Lower lobe of right lung (tissue), 2 donors: ENCODE measurements at regions not wholly inside any gene's neighbourhood (a gene's known extent, or its start where the extent isn't known, plus 50 kb on each side); places are given as distances from the start of the nearest gene placed in this dataset.

Source experiments
- ATAC-seq, 2 donors: fragments of 200-7000 bp; cut with Tn5 transposase; one replicate each; pipeline ENCODE4 v1.9.1; 2020 to 2022; ENCODE audit warnings: mild to moderate bottlenecking in 2 of 2, moderate library complexity in 2 of 2
- DNase-seq: peaks from one replicate; pipeline ENCODE4 v3.0.0-alpha.2; 2020
- H3K27ac ChIP-seq: fragments of 200-600 bp; one replicate; pipeline ENCODE4 v1.8.0; 2022
- H3K27me3 ChIP-seq: fragments of 200-600 bp; one replicate; pipeline ENCODE4 v1.8.0; 2022; ENCODE audit warnings: low read depth
- H3K36me3 ChIP-seq: fragments of 200-600 bp; one replicate; pipeline ENCODE4 v1.8.0; 2022; ENCODE audit warnings: mild to moderate bottlenecking
- H3K4me1 ChIP-seq: fragments of 200-600 bp; one replicate; pipeline ENCODE4 v1.8.0; 2022
- H3K4me3 ChIP-seq: fragments of 200-600 bp; one replicate; pipeline ENCODE4 v1.8.0; 2022; ENCODE audit warnings: mild to moderate bottlenecking
- H3K9me3 ChIP-seq: fragments of 200-600 bp; one replicate; pipeline ENCODE4 v1.8.0; 2022
- intact Hi-C: fragments of 100-400 bp; cut with DNase I; formaldehyde crosslinking; loops from one replicate; pipeline ENCODE4 v1.11.0; 2022
- TF ChIP-seq, protein P1 (sequence below): fragments of 200-600 bp; IDR thresholded peaks from one replicate; pipeline ENCODE4 v1.8.0; 2022; ENCODE audit warnings: antibody characterized with exemption, mild to moderate bottlenecking
- donor health status: DM: no; HTN: yes; CAD: no; lungs with severe emphysema.

DNA sequence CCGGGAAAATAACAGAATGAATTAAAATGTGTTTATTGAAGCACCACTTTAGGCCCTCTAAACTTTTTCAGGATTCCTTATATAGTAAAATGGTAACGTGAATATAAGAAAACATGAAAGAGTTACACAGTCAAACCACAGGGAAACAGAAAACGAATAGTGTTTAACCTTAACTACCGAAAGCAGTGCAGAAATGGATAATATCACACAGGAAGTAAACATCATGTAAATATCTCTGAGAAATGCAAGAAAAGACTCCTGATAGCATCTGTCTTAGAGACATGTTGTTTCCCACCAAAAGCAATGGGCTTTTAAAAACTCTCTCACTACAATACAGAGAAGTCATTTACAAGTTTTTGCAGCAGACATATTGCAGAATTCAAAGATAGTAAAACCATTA, 323.9 kb upstream of the CXXC4 start:
- H3K36me3 ChIP-seq, result no peaks in the 10 kb centered on the region
- intact Hi-C loops, result no loop called here
- no peak for DNase-seq
- H3K27ac ChIP-seq, result no peak overlapping the region
- no peak overlapping the region for H3K4me3 ChIP-seq
- no peaks in the 10 kb centered on the region for H3K9me3 ChIP-seq
- TF ChIP-seq, protein P1, sequence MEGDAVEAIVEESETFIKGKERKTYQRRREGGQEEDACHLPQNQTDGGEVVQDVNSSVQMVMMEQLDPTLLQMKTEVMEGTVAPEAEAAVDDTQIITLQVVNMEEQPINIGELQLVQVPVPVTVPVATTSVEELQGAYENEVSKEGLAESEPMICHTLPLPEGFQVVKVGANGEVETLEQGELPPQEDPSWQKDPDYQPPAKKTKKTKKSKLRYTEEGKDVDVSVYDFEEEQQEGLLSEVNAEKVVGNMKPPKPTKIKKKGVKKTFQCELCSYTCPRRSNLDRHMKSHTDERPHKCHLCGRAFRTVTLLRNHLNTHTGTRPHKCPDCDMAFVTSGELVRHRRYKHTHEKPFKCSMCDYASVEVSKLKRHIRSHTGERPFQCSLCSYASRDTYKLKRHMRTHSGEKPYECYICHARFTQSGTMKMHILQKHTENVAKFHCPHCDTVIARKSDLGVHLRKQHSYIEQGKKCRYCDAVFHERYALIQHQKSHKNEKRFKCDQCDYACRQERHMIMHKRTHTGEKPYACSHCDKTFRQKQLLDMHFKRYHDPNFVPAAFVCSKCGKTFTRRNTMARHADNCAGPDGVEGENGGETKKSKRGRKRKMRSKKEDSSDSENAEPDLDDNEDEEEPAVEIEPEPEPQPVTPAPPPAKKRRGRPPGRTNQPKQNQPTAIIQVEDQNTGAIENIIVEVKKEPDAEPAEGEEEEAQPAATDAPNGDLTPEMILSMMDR, result no peak
- no peaks in the 10 kb centered on the region for H3K27me3 ChIP-seq
- no peaks in the 10 kb centered on the region for H3K4me1 ChIP-seq
- no peak for ATAC-seq

GRCh38 chr4:104826171-104826570, 320.5 kb upstream of the TET2 start:
- TF ChIP-seq, protein P1, result no peak
- no peak for DNase-seq
- H3K4me3 ChIP-seq, result no peak overlapping the region
- H3K9me3 ChIP-seq, result no peaks in the 10 kb centered on the region
- no peaks in the 10 kb centered on the region for H3K36me3 ChIP-seq
- intact Hi-C loops, result no loop called here
- H3K4me1 ChIP-seq, result no peaks in the 10 kb centered on the region
- ATAC-seq, result no peak
- no peaks in the 10 kb centered on the region for H3K27me3 ChIP-seq
- no peak overlapping the region for H3K27ac ChIP-seq

GRCh38 chr4:104829761-104830160, 316.9 kb upstream of the TET2 start:
- intact Hi-C loops, result no loop called here
- ATAC-seq (no peak), DNase-seq (no peak)
- TF ChIP-seq, protein P1, result no peak
- no peak overlapping the region for H3K4me3 ChIP-seq
- no peaks in the 10 kb centered on the region for H3K4me1 ChIP-seq
- no peak overlapping the region for H3K27ac ChIP-seq
- no peaks in the 10 kb centered on the region for H3K9me3 ChIP-seq
- H3K36me3 ChIP-seq, result no peaks in the 10 kb centered on the region
- no peaks in the 10 kb centered on the region for H3K27me3 ChIP-seq

GRCh38 chr4:104848597-104849225, 298.0 kb upstream of the TET2 start:
- no peak overlapping the region for H3K4me3 ChIP-seq
- TF ChIP-seq, protein P1, result no peak
- no peaks in the 10 kb centered on the region for H3K36me3 ChIP-seq
- no peak for DNase-seq
- no peak for ATAC-seq
- no peak overlapping the region for H3K27ac ChIP-seq
- no peaks in the 10 kb centered on the region for H3K4me1 ChIP-seq
- no peaks in the 10 kb centered on the region for H3K27me3 ChIP-seq
- no peaks in the 10 kb centered on the region for H3K9me3 ChIP-seq
- intact Hi-C loops, result no loop called here

- Histone ChIP-seq H3K4me1 (no peaks in the 10 kb centered on the region), H3K36me3 (no peaks in the 10 kb centered on the region), H3K27ac (no peak overlapping the region), H3K9me3 (no peaks in the 10 kb centered on the region), H3K4me3 (no peak overlapping the region), H3K27me3 (no peaks in the 10 kb centered on the region)
- TF ChIP-seq, protein P1, result no peak
- ATAC-seq (peak; percentile 66 to 81), DNase-seq (no peak)
- intact Hi-C loops, result no loop called here
These were observed 287.0 kb upstream of the TET2 start for GRCh38 chr4:104859601-104860237.
